Body of pancreas (tissue), 4 donors: ENCODE measurements at regions not wholly inside any gene's neighbourhood (a gene's known extent, or its start where the extent isn't known, plus 50 kb on each side); places are given as distances from the start of the nearest gene placed in this dataset.

ENCODE experiments used
- POLR2A ChIP-seq, 3 donors: fragments of 450-650 bp; IDR thresholded peaks; one replicate each; pipeline ENCODE4 v1.6.1; 2016; ENCODE audit warnings: antibody characterized with exemption in 3 of 3, mild to moderate bottlenecking in 2 of 3
- TF ChIP-seq, protein P1 (sequence below), 7 experiments: fragments of 450-650 bp in 4 of 7; fragments of 200-600 bp in 3 of 7; sonication (generic) in 3 of 7; IDR thresholded peaks; one replicate each; pipeline ENCODE4 v1.5.1; 2016 to 2019; ENCODE audit warnings: antibody characterized with exemption in 7 of 7

DNA sequence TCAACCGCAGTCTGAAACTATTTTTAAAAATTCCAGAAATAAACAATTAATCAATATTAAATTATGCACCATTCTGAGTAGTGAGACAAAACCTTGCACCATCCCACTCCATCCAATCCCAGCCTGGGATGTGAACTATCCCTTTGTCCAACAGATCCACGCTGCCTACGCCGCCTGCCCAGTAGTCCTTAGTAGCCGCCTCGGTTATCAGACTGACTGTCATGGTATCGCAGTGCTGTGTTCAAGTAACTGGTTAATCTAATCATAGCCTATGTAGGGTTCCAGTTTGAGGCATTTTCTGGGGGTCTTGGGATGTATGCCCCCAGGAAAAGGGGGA is 437.7 kb downstream of the HS3ST3B1 start:
- TF ChIP-seq POLR2A (IDR thresholded peaks at IDR 0.05): no peak
- TF ChIP-seq, protein P1, sequence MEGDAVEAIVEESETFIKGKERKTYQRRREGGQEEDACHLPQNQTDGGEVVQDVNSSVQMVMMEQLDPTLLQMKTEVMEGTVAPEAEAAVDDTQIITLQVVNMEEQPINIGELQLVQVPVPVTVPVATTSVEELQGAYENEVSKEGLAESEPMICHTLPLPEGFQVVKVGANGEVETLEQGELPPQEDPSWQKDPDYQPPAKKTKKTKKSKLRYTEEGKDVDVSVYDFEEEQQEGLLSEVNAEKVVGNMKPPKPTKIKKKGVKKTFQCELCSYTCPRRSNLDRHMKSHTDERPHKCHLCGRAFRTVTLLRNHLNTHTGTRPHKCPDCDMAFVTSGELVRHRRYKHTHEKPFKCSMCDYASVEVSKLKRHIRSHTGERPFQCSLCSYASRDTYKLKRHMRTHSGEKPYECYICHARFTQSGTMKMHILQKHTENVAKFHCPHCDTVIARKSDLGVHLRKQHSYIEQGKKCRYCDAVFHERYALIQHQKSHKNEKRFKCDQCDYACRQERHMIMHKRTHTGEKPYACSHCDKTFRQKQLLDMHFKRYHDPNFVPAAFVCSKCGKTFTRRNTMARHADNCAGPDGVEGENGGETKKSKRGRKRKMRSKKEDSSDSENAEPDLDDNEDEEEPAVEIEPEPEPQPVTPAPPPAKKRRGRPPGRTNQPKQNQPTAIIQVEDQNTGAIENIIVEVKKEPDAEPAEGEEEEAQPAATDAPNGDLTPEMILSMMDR (IDR thresholded peaks at IDR 0.05): no peak
